ENCODE measurements at regions not wholly inside any gene's neighbourhood (a gene's known extent, or its start where the extent isn't known, plus 50 kb on each side); places are given as distances from the start of the nearest gene placed in this dataset.

- no peak for TF ChIP-seq POLR2A (IDR thresholded peaks at IDR 0.05)
- TF ChIP-seq CTCF (IDR thresholded peaks at IDR 0.05) = no peak
Observed at GRCh38 chr6:39997101-39997635, 62.9 kb upstream of the MOCS1 start.
